ENCODE measurements at regions not wholly inside any gene's neighbourhood (a gene's known extent, or its start where the extent isn't known, plus 50 kb on each side); places are given as distances from the start of the nearest gene placed in this dataset.

- TF ChIP-seq EZH2 (IDR thresholded peaks at IDR 0.05) (no peak), POLR2AphosphoS5 (IDR thresholded peaks at IDR 0.05; ENCODE audit: borderline replicate concordance, low read depth, low read length) (no peak)
Measured at GRCh38 chr20:23284009-23284408, 66.6 kb upstream of the NXT1 start.

Measured in SK-N-MC (cell line).